ENCODE measurements at regions not wholly inside any gene's neighbourhood (a gene's known extent, or its start where the extent isn't known, plus 50 kb on each side); places are given as distances from the start of the nearest gene placed in this dataset.

GRCh38 chr4:156686120-156686519, 285.5 kb downstream of the PDGFC start:
- no peak for FAIRE-seq
- no peak for DNase-seq (ENCODE audit: insufficient read length, low spot score)
- TF ChIP-seq CTCF (IDR thresholded peaks at IDR 0.05; ENCODE audit: insufficient read depth, missing control alignments) = no peak

GRCh38 chr4:156685308-156685707, 286.3 kb downstream of the PDGFC start:
- no peak for TF ChIP-seq CTCF (IDR thresholded peaks at IDR 0.05; ENCODE audit: insufficient read depth, missing control alignments)
- DNase-seq (ENCODE audit: insufficient read length, low spot score) (no peak), FAIRE-seq (peak; percentile 44)

DNA sequence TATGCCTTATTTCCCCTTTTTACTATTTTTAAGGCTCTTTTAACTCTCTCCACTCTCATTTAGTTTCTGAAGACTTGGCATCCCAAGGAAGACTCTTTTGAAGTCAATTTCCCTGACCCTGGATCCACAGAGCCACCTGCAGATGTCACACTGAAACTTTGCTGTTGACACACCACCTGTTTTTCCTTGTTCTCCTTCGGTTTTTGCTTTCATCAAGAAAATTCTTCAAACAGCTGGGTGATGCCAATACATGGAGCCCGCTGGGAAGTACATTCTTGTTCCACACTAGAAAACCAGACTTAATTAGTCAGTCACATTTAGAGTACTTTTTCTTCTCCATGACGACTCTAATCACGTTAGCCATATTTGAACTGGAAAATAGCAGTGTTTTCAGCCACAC, 293.9 kb downstream of the PDGFC start:
- FAIRE-seq = no peak
- no peak for DNase-seq (ENCODE audit: insufficient read length, low spot score)
- TF ChIP-seq CTCF (IDR thresholded peaks at IDR 0.05; ENCODE audit: insufficient read depth, missing control alignments) = no peak

GRCh38 chr4:156677131-156677531, 294.5 kb downstream of the PDGFC start:
- DNase-seq (ENCODE audit: insufficient read length, low spot score) (no peak), FAIRE-seq (no peak)
- TF ChIP-seq CTCF (IDR thresholded peaks at IDR 0.05; ENCODE audit: insufficient read depth, missing control alignments) = peak; percentile 39

- no peak for DNase-seq (ENCODE audit: insufficient read length, low spot score)
- FAIRE-seq = no peak
- no peak for TF ChIP-seq CTCF (IDR thresholded peaks at IDR 0.05; ENCODE audit: insufficient read depth, missing control alignments)
Observed at GRCh38 chr4:156676116-156676851, 295.3 kb downstream of the PDGFC start.

GRCh38 chr4:156673483-156673882, 298.1 kb downstream of the PDGFC start:
- no peak for DNase-seq (ENCODE audit: insufficient read length, low spot score)
- no peak for FAIRE-seq
- TF ChIP-seq CTCF (IDR thresholded peaks at IDR 0.05; ENCODE audit: insufficient read depth, missing control alignments) = no peak

DNA sequence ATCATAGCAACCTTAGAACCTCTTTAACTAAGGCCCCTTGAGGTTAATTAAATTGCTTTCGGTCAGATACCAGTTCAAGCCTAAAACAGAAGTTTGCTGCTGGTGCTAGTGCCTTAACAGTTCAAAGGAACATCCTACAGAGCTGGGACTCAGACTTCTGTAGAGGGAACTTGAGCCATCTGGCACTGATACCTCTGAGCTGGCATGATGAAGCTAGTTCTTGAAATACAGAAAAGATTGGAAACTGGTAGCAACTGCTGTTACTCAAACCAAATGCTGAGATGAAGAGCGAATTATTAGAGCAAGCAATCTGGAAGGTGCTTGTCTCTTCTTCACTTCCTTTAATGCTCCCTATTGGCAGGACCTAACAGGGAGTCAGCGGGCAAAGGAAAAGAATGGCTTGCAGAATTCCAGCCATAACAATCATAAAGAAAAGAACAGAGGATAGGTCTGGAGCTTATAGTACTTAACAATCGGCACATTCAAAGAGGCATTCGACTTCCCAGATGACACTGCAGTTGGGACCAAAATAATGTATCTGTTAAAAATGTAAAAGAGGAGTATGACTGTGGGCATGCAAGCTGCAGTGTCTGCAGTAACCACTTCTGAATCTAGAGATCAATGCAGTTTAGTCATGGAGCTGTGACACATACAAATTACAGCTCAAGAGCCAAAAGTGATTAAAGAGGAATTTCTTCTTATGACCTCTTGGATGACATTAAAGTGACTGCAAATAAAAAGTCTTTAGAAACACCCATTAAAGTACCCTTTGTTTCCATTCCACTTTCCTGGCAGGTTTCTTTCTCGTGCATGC, 298.9 kb downstream of the PDGFC start:
- no peak for DNase-seq (ENCODE audit: insufficient read length, low spot score)
- TF ChIP-seq CTCF (IDR thresholded peaks at IDR 0.05; ENCODE audit: insufficient read depth, missing control alignments) = no peak
- FAIRE-seq = no peak
